OCI-M2 (cell line): ENCODE measurements at regions not wholly inside any gene's neighbourhood (a gene's known extent, or its start where the extent isn't known, plus 50 kb on each side); places are given as distances from the start of the nearest gene placed in this dataset.

Experiments
- DNase-seq: peaks from one replicate; lab custom pipeline; 2025; ENCODE audit not compliant: unreplicated experiment; lab: John Stamatoyannopoulos, UW

DNA sequence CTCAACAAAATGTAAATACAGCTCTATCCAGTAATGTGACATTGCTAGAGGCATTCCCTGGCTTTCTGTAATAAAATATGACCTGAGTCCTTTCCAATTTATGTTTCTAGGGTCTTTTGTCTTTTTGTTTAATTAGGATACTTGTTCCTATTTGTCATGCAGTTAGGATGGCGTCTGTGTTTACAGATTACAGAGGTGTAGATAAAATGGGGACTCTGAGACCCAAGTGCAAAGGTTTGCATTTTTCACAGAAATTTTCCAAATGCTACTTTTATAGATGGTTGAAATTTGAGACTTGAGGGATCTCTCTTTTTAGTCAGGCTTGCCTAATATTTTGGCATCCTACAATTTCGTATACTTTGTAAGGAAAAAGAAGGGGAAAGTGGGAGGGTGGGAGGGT is 332.4 kb downstream of the PTEN start:
- no peak for DNase-seq

DNA sequence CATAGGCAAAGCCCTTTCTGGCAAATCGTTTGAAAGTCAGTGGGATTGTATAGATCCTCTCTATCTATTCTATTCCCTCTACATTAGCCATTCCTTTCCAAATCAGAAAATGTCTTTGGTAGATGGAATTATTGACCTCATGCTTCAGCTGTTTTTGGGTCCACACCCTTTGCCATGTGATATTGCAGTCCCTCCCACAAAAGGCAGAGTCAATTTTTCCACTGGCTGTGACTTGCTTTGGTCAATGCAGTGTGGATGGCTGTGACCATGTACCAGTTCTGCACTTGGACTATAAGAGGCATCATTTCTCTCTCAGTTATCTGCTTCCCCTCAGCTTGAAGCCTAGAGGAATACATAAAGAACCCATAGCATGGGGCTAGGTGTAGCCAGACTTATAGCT is 332.9 kb downstream of the PTEN start:
- DNase-seq: no peak

DNA sequence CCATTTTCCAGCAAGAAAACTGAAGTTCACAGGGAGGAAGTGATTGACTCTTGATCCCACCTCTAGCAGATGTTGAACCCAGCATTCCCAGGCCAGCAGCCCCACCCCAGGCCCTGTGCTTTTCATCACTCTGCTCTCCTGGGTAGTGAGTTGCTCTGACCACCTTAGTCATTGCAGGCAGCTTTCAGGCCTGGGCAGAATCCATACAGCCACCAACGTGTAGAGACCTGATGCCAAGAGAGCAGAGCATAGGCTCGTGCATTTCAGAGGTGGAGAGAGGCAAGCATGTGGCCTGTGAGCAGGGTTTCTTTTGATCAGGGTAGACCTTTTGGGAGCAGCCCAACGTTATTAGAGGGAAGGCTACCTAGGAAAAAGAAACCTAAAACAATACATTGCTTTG is 334.6 kb downstream of the PTEN start:
- no peak for DNase-seq

DNA sequence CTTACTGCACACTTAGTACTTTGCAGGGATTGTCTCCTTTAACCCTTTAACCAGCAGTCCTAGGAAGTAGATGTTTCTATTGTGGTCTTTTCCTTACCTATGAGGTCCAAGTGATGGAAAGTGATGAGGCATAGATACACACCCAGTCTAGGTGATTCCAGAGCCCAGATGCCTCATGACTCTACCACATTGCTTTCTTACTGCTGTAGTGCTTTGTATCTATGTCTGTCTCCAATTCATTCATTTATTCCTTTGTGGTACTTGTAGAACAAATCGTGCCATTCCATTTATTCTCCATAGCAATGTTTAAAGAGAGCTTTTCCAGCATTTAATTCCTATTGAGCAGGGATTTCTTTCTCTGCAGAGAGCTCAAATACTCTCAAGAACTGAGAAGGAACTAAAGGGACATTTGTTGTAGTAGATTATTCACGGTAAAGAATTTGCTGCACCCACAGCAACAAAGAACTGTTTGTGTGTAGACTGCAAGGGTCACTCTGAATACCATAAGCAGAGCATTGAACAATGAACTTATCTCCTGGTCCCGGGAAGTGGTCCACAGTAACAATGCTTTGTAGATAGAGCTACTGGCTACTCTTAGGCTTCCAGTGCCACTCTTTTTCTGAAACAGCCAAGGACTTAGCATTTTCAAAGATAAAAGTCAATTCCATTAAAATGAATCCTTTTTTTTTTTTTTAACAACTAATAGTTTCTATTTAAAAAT is 337.0 kb downstream of the PTEN start:
- no peak for DNase-seq

DNA sequence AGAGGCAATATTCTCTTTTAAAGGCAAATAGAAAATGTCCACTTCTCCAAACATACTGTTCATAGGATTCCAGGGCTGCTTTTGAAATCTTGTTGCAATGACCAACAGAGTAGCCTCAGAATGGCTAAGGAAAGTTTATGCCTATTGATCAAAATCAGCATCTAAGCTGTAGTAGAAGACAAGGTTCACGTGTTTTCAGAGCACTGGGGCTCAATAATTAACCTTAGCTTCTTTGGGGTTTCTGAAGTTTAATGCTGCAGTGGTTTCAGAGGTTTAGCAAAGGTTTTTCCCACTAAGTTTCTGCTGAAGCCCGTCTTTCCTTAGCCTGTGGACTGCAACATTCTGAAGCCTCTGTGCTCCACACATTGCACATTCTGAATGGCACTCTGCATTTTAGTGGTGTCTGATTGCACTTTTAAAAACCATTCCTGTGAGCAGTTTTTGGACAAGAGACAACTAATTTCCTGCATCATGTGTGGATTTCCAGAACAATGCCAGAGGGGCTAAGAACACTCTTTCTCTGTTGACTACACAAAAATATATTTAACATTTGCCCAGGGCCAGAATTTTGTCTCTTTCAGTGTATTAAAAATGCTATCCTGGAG is 342.5 kb downstream of the PTEN start:
- DNase-seq: no peak

DNA sequence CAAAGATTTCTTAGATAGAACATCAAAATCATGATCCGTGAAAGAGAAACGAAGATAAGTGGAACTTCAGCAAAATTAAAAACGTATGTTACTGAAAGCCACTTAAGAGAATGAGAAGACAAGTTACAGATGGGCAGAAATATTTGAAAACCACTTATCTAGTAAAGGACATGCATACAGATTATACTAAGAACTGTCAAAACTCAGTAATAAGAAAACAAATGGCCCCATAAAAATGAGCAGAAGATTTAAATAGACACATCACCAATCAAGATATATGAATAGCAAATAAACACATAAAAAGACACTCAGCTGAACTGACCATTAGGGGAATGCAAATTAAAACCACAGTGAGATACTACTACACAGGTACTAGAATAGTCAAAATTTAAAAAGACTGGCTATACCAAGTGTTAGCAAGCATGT is 343.7 kb downstream of the PTEN start:
- DNase-seq: no peak

DNA sequence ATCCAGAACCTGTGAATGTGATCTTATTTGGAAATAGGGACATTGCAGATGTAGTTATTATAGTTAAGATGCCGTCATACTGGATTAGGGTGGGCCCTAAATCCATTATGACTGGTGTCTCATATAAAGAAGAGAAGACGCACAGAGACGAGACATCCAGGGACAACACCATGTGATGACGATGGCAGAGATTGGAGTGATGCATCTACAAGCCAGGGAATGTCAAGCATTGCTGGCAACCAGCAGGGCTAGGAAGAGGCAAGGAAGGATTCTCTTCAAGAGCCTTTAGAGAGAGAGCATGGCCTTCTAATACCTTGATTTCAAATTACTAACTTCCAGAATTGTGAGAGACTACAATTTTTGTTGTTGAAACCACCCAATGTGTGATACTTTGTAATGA is 345.8 kb downstream of the PTEN start:
- no peak for DNase-seq

DNA sequence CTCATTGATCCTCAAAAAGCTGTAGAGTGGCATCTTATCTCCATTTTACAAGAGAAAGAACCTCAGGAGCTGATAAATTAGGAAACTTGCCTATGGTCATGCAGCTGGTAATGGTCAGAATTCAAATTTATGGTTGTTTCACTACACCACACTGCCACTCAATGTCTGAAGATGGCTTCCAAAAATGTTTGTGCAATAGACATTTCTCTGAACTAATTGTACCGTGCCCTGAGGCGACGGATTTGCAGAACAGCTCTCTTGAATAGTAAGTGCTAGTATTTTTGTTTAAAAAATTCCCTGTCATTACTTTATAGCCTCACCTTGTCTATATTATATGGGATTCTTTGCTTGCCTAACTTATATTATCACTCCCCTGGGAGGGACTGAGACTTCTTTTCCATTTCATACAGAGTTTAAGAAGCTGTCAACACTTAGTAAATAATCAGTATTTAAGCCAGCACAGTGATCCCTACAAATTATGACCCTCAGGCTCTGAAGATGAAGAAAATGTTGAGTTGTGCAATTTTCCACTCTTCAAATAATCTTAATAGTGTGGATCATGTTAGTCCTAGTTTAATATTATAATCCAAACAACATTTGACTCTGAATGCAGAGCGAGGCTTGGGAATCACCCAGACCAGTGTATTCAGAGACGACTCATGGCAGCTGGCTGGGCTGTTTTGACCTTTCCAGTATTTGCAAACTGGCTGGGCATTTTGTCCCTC is 346.6 kb downstream of the PTEN start:
- DNase-seq: no peak

DNA sequence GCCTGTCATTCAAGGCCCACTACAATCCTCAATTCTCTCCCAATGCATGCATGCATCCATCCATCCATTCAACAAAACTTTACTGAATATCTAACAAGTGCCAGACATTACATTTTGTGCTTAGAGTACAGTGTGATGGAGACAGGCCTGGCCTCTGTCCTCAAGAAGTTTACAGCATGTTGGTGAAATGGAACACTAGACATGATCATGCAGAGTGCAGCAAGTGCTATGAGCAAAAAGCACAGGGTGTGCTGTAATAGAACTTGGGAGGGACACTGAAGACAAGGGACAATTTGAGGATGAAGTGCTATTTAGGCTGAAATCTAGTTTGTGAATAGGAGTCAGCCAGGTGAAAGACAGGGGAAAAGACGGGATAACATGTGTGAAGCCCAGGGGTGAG is 347.8 kb downstream of the PTEN start:
- DNase-seq: no peak

DNA sequence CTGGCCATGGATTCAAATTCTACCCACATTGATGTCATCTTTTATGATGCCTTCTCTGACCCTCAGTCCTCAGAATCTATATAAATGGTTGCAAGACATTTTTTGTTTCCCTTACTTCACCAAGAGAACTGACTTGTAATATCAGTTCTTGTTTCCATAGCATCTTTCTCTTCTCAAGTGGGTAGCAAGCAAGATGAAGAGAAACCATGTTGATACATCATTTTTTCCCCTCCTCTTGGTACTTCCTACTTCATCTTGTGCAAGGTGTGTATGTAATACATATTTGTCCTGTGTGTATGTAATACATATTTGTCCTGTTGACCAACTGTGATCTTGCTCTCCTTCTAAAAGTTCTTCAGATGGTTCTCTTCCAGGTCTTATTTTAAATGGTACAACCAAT is 348.6 kb downstream of the PTEN start:
- DNase-seq: no peak

DNA sequence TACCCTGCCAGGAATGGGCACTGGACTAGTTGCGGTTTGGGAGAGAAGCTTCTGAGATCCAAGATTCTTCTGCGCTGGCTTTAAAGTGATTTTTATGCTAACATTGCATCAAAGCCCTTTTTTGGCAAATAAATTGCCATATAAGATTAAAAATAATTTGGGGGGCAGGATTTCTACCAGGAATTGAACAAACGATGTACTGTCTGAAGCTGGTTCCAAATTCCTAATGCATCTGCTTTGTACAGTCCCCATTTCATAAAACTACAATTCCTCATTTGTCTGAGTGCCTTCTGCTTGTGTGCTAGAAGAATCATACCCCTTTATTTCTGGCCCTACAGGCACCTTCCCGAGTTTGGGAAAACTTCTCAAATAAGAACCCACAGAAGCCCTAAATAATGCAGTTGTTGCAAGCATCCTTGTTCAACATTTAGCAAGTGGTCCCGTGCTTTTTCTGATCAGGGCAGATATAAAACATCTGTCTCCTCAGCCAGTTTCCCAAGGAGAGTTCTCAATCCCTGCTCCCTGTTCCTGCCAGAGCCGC is 349.7 kb downstream of the PTEN start:
- no peak for DNase-seq

DNA sequence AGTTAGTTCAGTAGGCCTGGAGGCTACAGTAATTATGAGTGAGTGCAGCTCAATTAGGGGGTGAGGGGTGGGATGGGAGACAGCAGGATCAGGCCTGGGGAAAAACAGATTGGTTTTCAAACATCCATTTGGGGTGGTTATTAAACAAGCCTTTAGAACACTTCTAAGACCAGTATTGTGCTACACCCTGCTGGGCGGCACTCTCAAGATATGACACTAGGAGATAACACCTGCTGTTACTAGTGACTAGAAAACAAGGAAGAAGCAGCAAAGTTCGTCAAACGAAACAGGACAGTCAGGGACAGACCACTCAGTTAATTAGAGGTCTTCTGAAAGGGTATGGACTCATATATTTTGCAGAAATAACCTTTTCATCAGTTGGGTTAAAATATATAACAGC is 353.6 kb downstream of the PTEN start:
- DNase-seq: no peak

DNA sequence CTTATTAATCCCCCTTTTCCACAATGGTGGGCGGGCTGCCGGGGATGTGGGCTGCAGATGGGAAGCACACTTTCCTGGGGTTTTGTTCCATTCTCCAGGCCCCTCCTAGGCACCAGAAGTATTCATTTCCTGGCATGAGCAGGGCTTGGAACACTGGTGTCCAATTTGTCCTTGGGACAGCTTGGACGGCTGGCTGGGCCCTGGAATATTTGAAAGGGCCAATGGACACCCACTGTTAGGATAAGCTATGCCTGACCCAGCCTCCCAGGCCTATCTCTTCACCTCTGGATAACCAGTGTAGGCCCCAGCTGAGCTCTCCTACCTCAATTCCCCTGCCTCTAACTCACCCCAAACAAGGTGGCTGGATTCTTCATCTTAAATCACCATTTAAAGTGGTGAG is 354.9 kb downstream of the PTEN start:
- no peak for DNase-seq

DNA sequence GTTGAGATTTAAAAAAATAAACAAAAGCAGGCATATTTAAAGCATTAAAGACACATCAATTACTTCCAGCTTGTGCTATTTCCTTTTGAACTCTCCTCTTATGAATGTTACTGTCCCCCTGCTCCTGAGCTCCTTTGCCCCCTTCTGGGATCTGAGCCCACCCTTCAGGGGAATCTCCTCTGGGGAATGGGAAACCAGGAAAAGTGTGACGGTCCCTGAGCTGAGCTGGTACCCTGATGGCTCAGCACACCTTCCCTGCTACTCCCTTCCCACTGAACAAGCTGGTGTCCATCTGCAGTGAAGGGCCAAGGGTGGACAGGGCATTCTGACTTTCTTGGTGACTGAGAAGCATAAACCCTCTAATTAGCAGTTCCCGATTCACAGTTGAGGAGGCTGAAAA is 356.3 kb downstream of the PTEN start:
- no peak for DNase-seq

DNA sequence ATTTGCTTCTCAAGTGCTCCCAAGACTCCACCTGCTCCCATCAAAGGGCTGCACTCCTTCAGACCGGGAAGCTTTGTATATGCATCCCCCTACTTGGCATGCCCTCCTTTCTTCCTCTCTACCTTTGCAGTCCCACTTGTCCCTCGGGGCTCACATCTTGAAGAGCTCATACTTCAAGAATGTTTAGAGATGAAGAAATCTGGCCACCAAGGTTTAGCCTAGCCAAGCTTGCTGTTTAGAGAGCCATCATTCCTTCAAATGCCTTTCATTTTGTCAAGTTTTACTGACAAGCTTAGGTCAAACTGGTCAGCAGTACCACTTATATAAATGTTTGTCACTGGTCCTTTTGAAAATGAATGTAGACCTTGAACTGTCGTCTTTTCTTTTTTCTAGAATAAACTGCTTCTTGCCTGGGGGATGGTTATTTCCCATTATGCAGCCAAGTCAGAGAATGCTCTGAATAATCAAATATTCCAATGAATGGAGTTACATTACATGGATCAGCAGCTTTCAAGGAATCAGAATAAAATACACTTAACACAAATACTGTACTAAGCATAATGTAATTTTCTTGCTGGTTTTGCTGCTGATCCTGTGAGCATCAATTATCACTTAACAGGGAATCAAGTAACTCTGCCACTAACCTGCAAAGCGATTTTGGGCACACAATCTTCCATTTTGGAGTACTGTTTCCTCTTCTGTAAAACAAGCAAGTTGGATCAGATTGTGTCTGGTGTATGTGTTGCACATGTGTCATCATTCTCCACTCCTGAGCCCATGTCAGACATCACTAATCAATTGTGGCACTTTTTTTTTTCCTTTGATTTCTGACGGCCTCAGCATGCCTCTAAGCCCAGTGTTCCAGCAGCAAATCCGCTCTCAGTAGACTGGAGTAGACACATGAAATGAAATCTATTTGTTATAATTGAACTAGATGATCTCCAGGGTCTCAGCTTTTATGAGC is 357.9 kb downstream of the PTEN start:
- DNase-seq: no peak

DNA sequence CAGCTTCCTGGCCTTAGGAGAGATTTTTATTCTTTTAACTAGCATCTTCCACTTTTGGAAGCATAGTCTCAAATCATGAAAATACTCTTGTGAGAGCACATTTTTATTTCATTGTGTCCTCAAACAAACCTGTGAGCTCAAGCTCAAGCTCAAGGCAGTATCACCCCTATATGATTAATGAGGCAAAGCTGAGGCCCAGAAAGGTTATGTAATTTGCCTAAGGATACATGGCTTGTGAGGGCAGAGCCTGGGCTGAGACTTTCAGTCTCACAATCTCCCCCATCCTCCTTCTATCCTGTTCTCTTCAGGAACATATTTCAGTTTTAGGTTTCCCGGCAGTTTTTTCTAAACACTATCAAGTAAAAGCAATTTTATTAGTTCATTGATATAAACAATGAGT is 359.5 kb downstream of the PTEN start:
- DNase-seq: no peak
